PC-9 (cell line): ENCODE measurements at regions not wholly inside any gene's neighbourhood (a gene's known extent, or its start where the extent isn't known, plus 50 kb on each side); places are given as distances from the start of the nearest gene placed in this dataset.

ENCODE experiments used
- EZH2 ChIP-seq: fragments of 200-600 bp; sonication (generic); IDR thresholded peaks from 2 replicates; pipeline ENCODE4 v1.8.0; 2017; ENCODE audit warnings: antibody characterized with exemption, low read depth
- TF ChIP-seq, protein P1 (sequence below): fragments of 200-600 bp; sonication (generic); conservative IDR thresholded peaks from 2 replicates; pipeline ENCODE4 v1.6.1; 2017; ENCODE audit warnings: mixed run types, antibody characterized with exemption, mild to moderate bottlenecking, moderate library complexity

DNA sequence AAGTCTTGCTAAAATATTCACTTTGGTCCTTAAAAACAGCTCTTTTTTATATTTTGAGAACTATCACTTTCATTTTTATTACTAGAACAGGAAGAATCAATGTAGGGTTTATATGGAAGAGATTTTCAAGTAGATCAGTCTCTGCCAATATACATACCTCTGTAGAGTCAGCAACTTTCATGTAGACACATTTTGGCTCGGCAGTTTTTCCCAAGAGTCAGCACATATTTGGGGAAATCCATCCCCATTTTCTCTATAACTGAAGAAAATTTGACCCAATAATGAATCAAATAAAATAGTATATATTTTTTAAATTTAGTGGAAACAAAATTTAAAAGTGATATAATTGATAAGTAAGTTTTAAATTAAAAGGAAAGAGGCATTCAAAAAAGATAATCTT, 329.8 kb upstream of the TFPI start:
- TF ChIP-seq, protein P1, sequence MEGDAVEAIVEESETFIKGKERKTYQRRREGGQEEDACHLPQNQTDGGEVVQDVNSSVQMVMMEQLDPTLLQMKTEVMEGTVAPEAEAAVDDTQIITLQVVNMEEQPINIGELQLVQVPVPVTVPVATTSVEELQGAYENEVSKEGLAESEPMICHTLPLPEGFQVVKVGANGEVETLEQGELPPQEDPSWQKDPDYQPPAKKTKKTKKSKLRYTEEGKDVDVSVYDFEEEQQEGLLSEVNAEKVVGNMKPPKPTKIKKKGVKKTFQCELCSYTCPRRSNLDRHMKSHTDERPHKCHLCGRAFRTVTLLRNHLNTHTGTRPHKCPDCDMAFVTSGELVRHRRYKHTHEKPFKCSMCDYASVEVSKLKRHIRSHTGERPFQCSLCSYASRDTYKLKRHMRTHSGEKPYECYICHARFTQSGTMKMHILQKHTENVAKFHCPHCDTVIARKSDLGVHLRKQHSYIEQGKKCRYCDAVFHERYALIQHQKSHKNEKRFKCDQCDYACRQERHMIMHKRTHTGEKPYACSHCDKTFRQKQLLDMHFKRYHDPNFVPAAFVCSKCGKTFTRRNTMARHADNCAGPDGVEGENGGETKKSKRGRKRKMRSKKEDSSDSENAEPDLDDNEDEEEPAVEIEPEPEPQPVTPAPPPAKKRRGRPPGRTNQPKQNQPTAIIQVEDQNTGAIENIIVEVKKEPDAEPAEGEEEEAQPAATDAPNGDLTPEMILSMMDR: no peak
- no peak for TF ChIP-seq EZH2
